ENCODE measurements at regions not wholly inside any gene's neighbourhood (a gene's known extent, or its start where the extent isn't known, plus 50 kb on each side); places are given as distances from the start of the nearest gene placed in this dataset.

- no peak overlapping the region for H2BK5ac ChIP-seq (ENCODE audit: insufficient read length, low read length)
- H3T11ph ChIP-seq (ENCODE audit: low read length), result no peak overlapping the region
- H2BK12ac ChIP-seq (ENCODE audit: insufficient read length, low read depth, low read length), result no peak overlapping the region
- H2BK20ac ChIP-seq (ENCODE audit: low read depth, low read length, poor library complexity, severe bottlenecking), result no peak overlapping the region
- no peak overlapping the region for H3K9ac ChIP-seq (ENCODE audit: extremely low read depth, insufficient read length, low read length)
- Mint-ChIP-seq H3K27me3 (ENCODE audit: low read depth) (peaks cover 2% of the 10 kb centered on the region; the same call in 1 of the 2 replicates), H3K4me3 (no peak overlapping the region), H3K27ac (peak overlapping the region in 2 of 3 experiments; percentile 37 to 55; a peak in 2 of 7 replicates), H3K9me3 (peaks cover 6% of the 10 kb centered on the region in 2 experiments; a peak in 3 of 5 replicates), H3K36me3 (ENCODE audit: insufficient read depth in 1 of 3, low read depth in 3 of 3) (peaks cover 2 to 6% (median 5%) of the 10 kb centered on the region in 3 experiments; a peak in 5 of 7 replicates), H3K4me1 (peaks cover 72% of the 10 kb centered on the region in 2 experiments)
- H3K79me1 ChIP-seq (ENCODE audit: insufficient read depth, low read depth, low read length, poor library complexity, severe bottlenecking), result no peaks in the 10 kb centered on the region
- H3K23me2 ChIP-seq (ENCODE audit: insufficient read length, low read depth, low read length, poor library complexity, severe bottlenecking), result no peaks in the 10 kb centered on the region
- no peak overlapping the region for H2BK15ac ChIP-seq (ENCODE audit: low read depth, low read length)
- no peak for DNase-seq
- H4K8ac ChIP-seq (replicated peaks; ENCODE audit: insufficient read length, low read depth, low read length), result no peak overlapping the region
- no peak overlapping the region; the same call in 1 of the 2 replicates for H3K14ac ChIP-seq (ENCODE audit: insufficient read depth, low read length)
- H2BK120ac ChIP-seq (ENCODE audit: low read depth, low read length, poor library complexity, severe bottlenecking), result no peak overlapping the region
- TF ChIP-seq CTCF (conservative IDR thresholded peaks at IDR 0.05), result no peak
- H3K9me3 ChIP-seq (ENCODE audit: control insufficient read depth, low read depth, low read length), result no peaks in the 10 kb centered on the region
- H4K20me1 ChIP-seq (ENCODE audit: control insufficient read depth, insufficient read depth, insufficient read length), result no peaks in the 10 kb centered on the region
- no peak overlapping the region for H4K5ac ChIP-seq (ENCODE audit: insufficient read length, low read depth, low read length)
- no peak overlapping the region for H3K56ac ChIP-seq (ENCODE audit: insufficient read length, low read depth, low read length)
- H3K18ac ChIP-seq (ENCODE audit: insufficient read length, low read depth, low read length), result no peak overlapping the region
- H2AFZ ChIP-seq (ENCODE audit: low read length), result no peak overlapping the region
- H3K79me2 ChIP-seq (ENCODE audit: insufficient read depth, low read length), result no peaks in the 10 kb centered on the region
- no peak overlapping the region for H3K27ac ChIP-seq (ENCODE audit: insufficient read length, low read depth, low read length)
- no peak overlapping the region for H3K4me2 ChIP-seq (ENCODE audit: insufficient read depth, insufficient read length, low read length)
- H3K23ac ChIP-seq (ENCODE audit: insufficient read length, low read depth, low read length), result no peak overlapping the region
- no peak overlapping the region for H3K4ac ChIP-seq (ENCODE audit: low read depth, low read length)
- no peak overlapping the region for H4K91ac ChIP-seq (ENCODE audit: insufficient read length, low read depth, low read length)
- H3K4me1 ChIP-seq (ENCODE audit: insufficient read depth, low read length), result peaks cover 28% of the 10 kb centered on the region
- H2AK5ac ChIP-seq (ENCODE audit: insufficient read length, low read length), result no peak overlapping the region
- H3K27me3 ChIP-seq (ENCODE audit: insufficient read depth, low read length), result no peaks in the 10 kb centered on the region
- no CpG with 5 or more reads among the region's 5 CpGs for WGBS (ENCODE audit: extremely low coverage, insufficient read length, low lambda C conversion rate)
Observed at GRCh38 chr6:106800379-106800778, 171.0 kb downstream of the QRSL1 start.

Data from H9 (cell line).